OCI-LY1 (cell line): ENCODE measurements at regions not wholly inside any gene's neighbourhood (a gene's known extent, or its start where the extent isn't known, plus 50 kb on each side); places are given as distances from the start of the nearest gene placed in this dataset.

ENCODE experiments used
- H2AFZ ChIP-seq: fragments of 200-600 bp; sonication (generic), shearing (Covaris generic); 2 replicates; pipeline ENCODE4 v1.6.0; 2014; ENCODE audit warnings: antibody characterized with exemption, mild to moderate bottlenecking, low read length
- H3F3A ChIP-seq: fragments of 200-600 bp; sonication (generic), shearing (Covaris generic); 2 replicates; pipeline ENCODE4 v1.6.0; 2014; ENCODE audit warnings: mild to moderate bottlenecking, antibody characterized with exemption, low read length, moderate library complexity; ENCODE audit not compliant: insufficient read depth
- H3K27ac ChIP-seq: fragments of 200-600 bp; sonication (generic); 2 replicates; pipeline ENCODE4 v1.5.1; 2014; ENCODE audit warnings: low read length, mixed run types, mild to moderate bottlenecking, low read depth; ENCODE audit not compliant: poor library complexity, severe bottlenecking
- H3K27me3 ChIP-seq: fragments of 200-600 bp; sonication (generic); 2 replicates; pipeline ENCODE4 v1.6.0; 2014; ENCODE audit warnings: antibody characterized with exemption, mild to moderate bottlenecking, low read length, moderate library complexity; ENCODE audit not compliant: insufficient read depth
- H3K36me3 ChIP-seq: fragments of 200-600 bp; sonication (generic); 2 replicates; pipeline ENCODE4 v1.6.1; 2014; ENCODE audit warnings: mild to moderate bottlenecking, antibody characterized with exemption, low read length, moderate library complexity, mixed read lengths; ENCODE audit not compliant: insufficient read depth
- H3K4me1 ChIP-seq: fragments of 200-600 bp; sonication (generic); 2 replicates; pipeline ENCODE4 v1.5.1; 2014; ENCODE audit warnings: mild to moderate bottlenecking, low read length, moderate library complexity; ENCODE audit not compliant: insufficient read depth, severe bottlenecking
- H3K4me2 ChIP-seq: fragments of 200-600 bp; sonication (generic), shearing (Covaris generic); 2 replicates; pipeline ENCODE4 v1.6.1; 2014; ENCODE audit warnings: low read length
- H3K4me3 ChIP-seq: fragments of 200-600 bp; sonication (generic); 2 replicates; pipeline ENCODE4 v1.5.1; 2014; ENCODE audit warnings: low read length, low read depth, mild to moderate bottlenecking, mixed read lengths; ENCODE audit not compliant: poor library complexity, severe bottlenecking
- H3K79me2 ChIP-seq: fragments of 200-600 bp; shearing (Covaris generic); 2 replicates; pipeline ENCODE4 v1.6.1; 2016; ENCODE audit warnings: mixed run types, low read length, mixed read lengths; ENCODE audit not compliant: insufficient read depth
- H3K9ac ChIP-seq: fragments of 200-600 bp; sonication (generic), shearing (Covaris generic); 2 replicates; pipeline ENCODE4 v1.6.1; 2014; ENCODE audit warnings: mild to moderate bottlenecking, low read length, mixed read lengths
- H3K9me2 ChIP-seq: fragments of 200-600 bp; sonication (generic), shearing (Covaris generic); 2 replicates; pipeline ENCODE4 v1.6.1; 2014; ENCODE audit warnings: low read depth, mild to moderate bottlenecking, low read length, mixed read lengths
- H3K9me3 ChIP-seq: fragments of 200-600 bp; shearing (Covaris generic); 2 replicates; pipeline ENCODE4 v1.6.1; 2014; ENCODE audit warnings: low read length, mixed read lengths
- H4K20me1 ChIP-seq: fragments of 200-600 bp; sonication (generic), shearing (Covaris generic); 2 replicates; pipeline ENCODE4 v1.6.0; 2016; ENCODE audit warnings: mild to moderate bottlenecking, low read length; ENCODE audit not compliant: insufficient read depth
- CTCF ChIP-seq: fragments of 200-600 bp; sonication (generic), shearing (Covaris generic); IDR thresholded peaks from 2 replicates; pipeline ENCODE4 v1.5.1; 2017; ENCODE audit warnings: mild to moderate bottlenecking, antibody characterized with exemption, low read length, moderate library complexity, mixed read lengths
- EZH2 ChIP-seq: fragments of 200-600 bp; sonication (generic), shearing (Covaris generic); IDR thresholded peaks from 2 replicates; pipeline ENCODE4 v1.8.0; 2017; ENCODE audit warnings: borderline replicate concordance, mixed run types, mild to moderate bottlenecking, antibody characterized with exemption, low read length, moderate library complexity, mixed read lengths

- no peaks in the 10 kb centered on the region for H3K9me3 ChIP-seq
- TF ChIP-seq EZH2, result no peak
- no peak for TF ChIP-seq CTCF
- no peaks in the 10 kb centered on the region for H3K79me2 ChIP-seq
- no peaks in the 10 kb centered on the region for H3K36me3 ChIP-seq
- no peaks in the 10 kb centered on the region for H3K4me1 ChIP-seq
- H3F3A ChIP-seq, result no peaks in the 10 kb centered on the region
- no peak overlapping the region for H3K4me2 ChIP-seq
- H3K9ac ChIP-seq, result no peak overlapping the region
- no peak overlapping the region for H3K4me3 ChIP-seq
- no peaks in the 10 kb centered on the region for H3K27me3 ChIP-seq
- H4K20me1 ChIP-seq, result no peaks in the 10 kb centered on the region
- no peaks in the 10 kb centered on the region for H3K9me2 ChIP-seq
- no peak overlapping the region for H2AFZ ChIP-seq
- H3K27ac ChIP-seq, result no peak overlapping the region
These were observed 225.7 kb upstream of the ADAMTS9 start for GRCh38 chr3:64913515-64913914.

GRCh38 chr3:64911138-64911537 is 223.3 kb upstream of the ADAMTS9 start:
- H3K79me2 ChIP-seq, result no peaks in the 10 kb centered on the region

GRCh38 chr3:64909757-64910467 is 222.1 kb upstream of the ADAMTS9 start:
- TF ChIP-seq EZH2 (no peak), CTCF (no peak)
- Histone ChIP-seq H3K36me3 (no peaks in the 10 kb centered on the region), H3K4me3 (no peak overlapping the region), H3K9me2 (no peaks in the 10 kb centered on the region), H3K4me2 (no peak overlapping the region), H2AFZ (no peak overlapping the region), H3K4me1 (no peaks in the 10 kb centered on the region), H3F3A (no peaks in the 10 kb centered on the region), H3K9ac (no peak overlapping the region), H3K27me3 (no peaks in the 10 kb centered on the region), H3K79me2 (no peaks in the 10 kb centered on the region), H4K20me1 (no peaks in the 10 kb centered on the region), H3K27ac (no peak overlapping the region), H3K9me3 (no peaks in the 10 kb centered on the region)

More at GRCh38 chr3:64911138-64911537, 223.3 kb upstream of the ADAMTS9 start:
- Histone ChIP-seq H3K27ac (no peak overlapping the region), H3F3A (no peaks in the 10 kb centered on the region), H3K36me3 (no peaks in the 10 kb centered on the region), H3K27me3 (no peaks in the 10 kb centered on the region), H3K4me3 (no peak overlapping the region), H3K9me3 (no peaks in the 10 kb centered on the region), H3K4me2 (no peak overlapping the region), H4K20me1 (no peaks in the 10 kb centered on the region), H2AFZ (no peak overlapping the region), H3K9me2 (no peaks in the 10 kb centered on the region), H3K4me1 (no peaks in the 10 kb centered on the region), H3K9ac (no peak overlapping the region)
- no peak for TF ChIP-seq CTCF
- TF ChIP-seq EZH2, result no peak
